B cell (primary cell): ENCODE measurements at regions not wholly inside any gene's neighbourhood (a gene's known extent, or its start where the extent isn't known, plus 50 kb on each side); places are given as distances from the start of the nearest gene placed in this dataset.

ENCODE experiments used
- ATAC-seq: fragments of 200-7000 bp; cut with Tn5 transposase; one replicate; pipeline ENCODE4 v1.10.0; 2021; ENCODE audit warnings: low read depth, mild to moderate bottlenecking, moderate number of reproducible peaks, moderate library complexity
- CTCF ChIA-PET: fragments of 350-600 bp; sonication (Branson Sonifier 250); formaldehyde crosslinking; loops from one replicate; lab custom pipeline; 2021; ENCODE audit warnings: antibody characterized with exemption, inconsistent platforms; lab: Charles Lee
- POLR2A ChIA-PET: fragments of 350-600 bp; sonication (Branson Sonifier 250); formaldehyde crosslinking; loops from one replicate; lab custom pipeline; 2021; ENCODE audit warnings: antibody characterized with exemption; lab: Charles Lee
- DNase-seq: peaks from one replicate; pipeline ENCODE4 v3.0.0; 2013
- H2AFZ ChIP-seq: 2 replicates; pipeline ENCODE4 v1.6.1; 2012; ENCODE audit warnings: mild to moderate bottlenecking, low read depth, low read length; ENCODE audit not compliant: insufficient read depth, poor library complexity, severe bottlenecking
- H3K27ac ChIP-seq, 2 donors: 1 replicate in 1 of 2; 2 replicates in 1 of 2; pipeline ENCODE4 v1.5.1; 2012 to 2013; ENCODE audit warnings: low read length in 2 of 2, mild to moderate bottlenecking in 2 of 2, moderate library complexity in 1 of 2
- H3K27me3 ChIP-seq, 4 experiments: fragments of 200-600 bp in 1 of 4; sonication (generic) in 1 of 4; replicated peaks in 1 of 4; 1 replicate in 2 of 4; 2 replicates in 2 of 4; pipeline versions ENCODE4 v1.6.1 to v1.7.0; 2013 to 2016; ENCODE audit warnings: low read length in 3 of 4, mild to moderate bottlenecking in 2 of 4, mixed read lengths in 1 of 4, moderate library complexity in 1 of 4; ENCODE audit not compliant: insufficient read depth in 4 of 4, control insufficient read depth in 3 of 4; ENCODE audit errors: control extremely low read depth in 1 of 4
- H3K36me3 ChIP-seq, 2 experiments: replicated peaks in 1 of 2; 1 replicate in 1 of 2; 2 replicates in 1 of 2; pipeline versions ENCODE4 v1.6.1 to v1.7.1; 2013; ENCODE audit warnings: low read length in 1 of 2; ENCODE audit not compliant: insufficient read depth in 2 of 2, control insufficient read depth in 1 of 2; ENCODE audit errors: control extremely low read depth in 1 of 2, extremely low read depth in 1 of 2
- H3K4me1 ChIP-seq, 2 donors: fragments of 200-600 bp in 1 of 2; sonication (generic) in 1 of 2; 1 replicate in 1 of 2; 2 replicates in 1 of 2; pipeline versions ENCODE4 v1.5.1 to v1.6.1; 2013 to 2017; ENCODE audit warnings: low read length in 2 of 2; ENCODE audit not compliant: control insufficient read depth in 2 of 2, insufficient read depth in 2 of 2
- H3K4me2 ChIP-seq: replicated peaks from 2 replicates; pipeline ENCODE3; 2012; ENCODE audit warnings: mild to moderate bottlenecking, low read depth, low read length; ENCODE audit not compliant: poor library complexity, severe bottlenecking
- H3K4me3 ChIP-seq, 5 experiments: fragments of 200-600 bp in 1 of 5; sonication (generic) in 1 of 5; 1 replicate in 3 of 5; 2 replicates in 2 of 5; pipeline versions ENCODE4 v1.5.1 to v1.7.0; 2011 to 2016; ENCODE audit warnings: low read length in 4 of 5, mild to moderate bottlenecking in 4 of 5, low read depth in 2 of 5, control low read depth in 1 of 5, moderate library complexity in 1 of 5; ENCODE audit not compliant: insufficient read depth in 1 of 5; ENCODE audit errors: control extremely low read depth in 1 of 5, extremely low read depth in 1 of 5
- H3K79me2 ChIP-seq: fragments of 200-600 bp; sonication (generic); one replicate; pipeline ENCODE4 v1.6.0; 2016; ENCODE audit warnings: low read length; ENCODE audit not compliant: control insufficient read depth, insufficient read depth
- H3K9ac ChIP-seq: fragments of 200-600 bp; sonication (generic); 2 replicates; pipeline ENCODE4 v1.6.1; 2017; ENCODE audit warnings: mild to moderate bottlenecking, low read length, moderate library complexity
- H3K9me3 ChIP-seq, 3 donors: one replicate each; pipeline versions ENCODE4 v1.6.1 to v1.7.1; 2013; ENCODE audit warnings: low read length in 2 of 3; ENCODE audit not compliant: control insufficient read depth in 2 of 3, insufficient read depth in 1 of 3; ENCODE audit errors: control extremely low read depth in 1 of 3
- H4K20me1 ChIP-seq: 2 replicates; pipeline ENCODE4 v1.6.0; 2012; ENCODE audit warnings: mild to moderate bottlenecking, low read length; ENCODE audit not compliant: insufficient read depth, control insufficient read depth, poor library complexity, severe bottlenecking
- H3K27ac Mint-ChIP-seq: one replicate; pipeline ENCODE4 v1.8.0; 2021; ENCODE audit warnings: mixed read lengths
- H3K27me3 Mint-ChIP-seq: one replicate; pipeline ENCODE4 v1.8.0; 2021; ENCODE audit warnings: mixed read lengths
- H3K4me1 Mint-ChIP-seq: one replicate; pipeline ENCODE4 v1.8.0; 2021; ENCODE audit warnings: mixed read lengths
- H3K4me3 Mint-ChIP-seq: one replicate; pipeline ENCODE4 v1.8.0; 2021; ENCODE audit warnings: mixed read lengths
- H3K9me3 Mint-ChIP-seq: one replicate; pipeline ENCODE4 v1.8.0; 2022; ENCODE audit warnings: mixed read lengths; ENCODE audit not compliant: insufficient read depth
- CTCF ChIP-seq: fragments of 200-600 bp; IDR thresholded peaks from one replicate; pipeline ENCODE4 v1.8.0; 2022; ENCODE audit warnings: antibody characterized with exemption, mild to moderate bottlenecking
- EZH2 ChIP-seq: IDR thresholded peaks from 2 replicates; pipeline ENCODE4 v1.6.1; 2012; ENCODE audit warnings: borderline replicate concordance, low read depth, mild to moderate bottlenecking, moderate library complexity, low read length; ENCODE audit not compliant: insufficient read depth, poor library complexity, severe bottlenecking
- WGBS: methylation state at CpG from one replicate; pipeline ENCODE4 v1.1.5; 2013; ENCODE audit warnings: missing lambda C conversion rate; ENCODE audit not compliant: insufficient coverage; 5-methylcytosine and 5-hydroxymethylcytosine counted together
- intact Hi-C: fragments of 100-400 bp; cut with micrococcal nuclease; formaldehyde crosslinking; loops from one replicate; pipeline ENCODE4 v1.10.0; 2022

DNA sequence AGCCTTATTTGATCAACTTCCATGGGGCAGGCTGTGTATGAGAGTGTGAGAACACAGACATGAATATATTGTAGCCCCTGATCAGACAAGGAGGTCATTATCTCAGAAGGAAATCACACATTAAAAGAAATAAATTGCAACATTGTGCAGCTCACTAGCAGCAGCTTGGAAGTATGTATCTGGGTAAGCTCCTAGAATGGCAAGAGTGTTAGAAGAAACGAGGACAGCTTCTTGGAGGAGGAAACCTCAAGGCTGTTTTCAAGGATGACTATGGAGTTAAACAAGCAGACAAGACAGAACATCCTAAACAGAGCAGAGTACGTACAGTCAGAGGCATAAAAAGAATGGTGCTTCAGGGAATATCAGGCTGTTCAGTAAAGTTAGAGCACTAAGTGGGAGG is 511.0 kb downstream of the SLCO4C1 start:
- no peak overlapping the region for H3K9ac ChIP-seq
- H3K9me3 Mint-ChIP-seq = no peaks in the 10 kb centered on the region
- ChIA-PET POLR2A (no interaction called here), CTCF (no interaction called here)
- H3K36me3 ChIP-seq = no peaks in the 10 kb centered on the region
- H3K4me1 ChIP-seq = no peaks in the 10 kb centered on the region
- H4K20me1 ChIP-seq = no peaks in the 10 kb centered on the region
- intact Hi-C loops = no loop called here
- no peaks in the 10 kb centered on the region for H3K27me3 Mint-ChIP-seq
- H3K4me3 ChIP-seq = no peak overlapping the region
- no peak overlapping the region for H3K27ac ChIP-seq
- no peaks in the 10 kb centered on the region for H3K4me1 Mint-ChIP-seq
- DNase-seq = no peak
- H3K9me3 ChIP-seq = no peaks in the 10 kb centered on the region
- no peak overlapping the region for H3K4me2 ChIP-seq
- H3K27ac Mint-ChIP-seq = no peak overlapping the region
- H3K4me3 Mint-ChIP-seq = no peak overlapping the region
- WGBS = 88% methylated on average over 1 of the region's 2 CpGs
- no peak for TF ChIP-seq EZH2
- no peak for TF ChIP-seq CTCF
- no peak overlapping the region for H2AFZ ChIP-seq
- H3K79me2 ChIP-seq = no peaks in the 10 kb centered on the region
- ATAC-seq = no peak
- no peaks in the 10 kb centered on the region for H3K27me3 ChIP-seq

DNA sequence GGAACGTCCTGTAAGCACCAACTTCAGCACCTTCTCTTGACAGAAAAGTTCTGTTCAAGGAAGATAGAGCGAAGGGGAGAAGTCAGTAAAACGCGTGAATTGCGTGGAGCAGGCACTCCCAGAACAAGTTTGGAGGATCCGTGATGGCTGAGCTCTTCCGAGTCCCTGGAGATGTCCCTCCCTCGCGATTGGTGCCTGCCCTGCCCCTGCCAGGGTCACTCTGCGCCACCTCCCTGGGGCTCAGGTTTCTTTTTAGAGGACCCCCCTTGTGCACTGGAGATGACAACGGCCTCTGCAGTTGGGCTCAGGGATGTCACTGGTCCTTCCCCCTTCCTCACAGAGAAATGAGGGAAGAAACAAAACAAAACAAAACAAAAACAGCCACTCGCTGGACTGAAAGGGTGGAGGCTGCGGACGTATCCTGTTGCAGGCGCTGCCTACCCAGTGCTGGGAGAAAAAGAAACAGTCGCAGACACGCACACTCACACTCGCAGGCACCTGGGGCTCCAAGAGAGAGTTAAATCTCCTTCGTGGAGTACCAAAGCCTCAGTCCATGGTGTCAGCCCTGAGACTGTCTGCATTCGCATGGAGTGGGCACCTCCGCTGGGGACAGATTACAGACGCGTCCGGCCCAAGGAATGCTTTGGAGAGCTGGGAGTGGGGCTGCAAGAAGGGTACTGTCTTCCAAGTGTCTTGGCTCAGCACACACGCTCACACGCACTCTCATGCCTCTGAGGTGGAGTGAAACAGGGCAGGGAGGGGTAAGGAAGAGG is 512.7 kb downstream of the SLCO4C1 start:
- no peak overlapping the region for H3K27ac ChIP-seq
- H3K4me3 Mint-ChIP-seq = no peak overlapping the region
- H2AFZ ChIP-seq = no peak overlapping the region
- no peaks in the 10 kb centered on the region for H3K79me2 ChIP-seq
- no peaks in the 10 kb centered on the region for H3K4me1 Mint-ChIP-seq
- H3K9me3 Mint-ChIP-seq = peaks cover 3% of the 10 kb centered on the region
- H3K27me3 Mint-ChIP-seq = no peaks in the 10 kb centered on the region
- ChIA-PET CTCF (no interaction called here), POLR2A (no interaction called here)
- no peak for ATAC-seq
- no peaks in the 10 kb centered on the region for H3K27me3 ChIP-seq
- no peaks in the 10 kb centered on the region for H3K4me1 ChIP-seq
- H3K27ac Mint-ChIP-seq = no peak overlapping the region
- DNase-seq = no peak
- WGBS = 67% methylated on average over 24 of the region's 26 CpGs
- H3K4me2 ChIP-seq = no peak overlapping the region
- no peaks in the 10 kb centered on the region for H3K36me3 ChIP-seq
- intact Hi-C loops = no loop called here
- no peaks in the 10 kb centered on the region for H4K20me1 ChIP-seq
- no peak for TF ChIP-seq CTCF
- no peak for TF ChIP-seq EZH2
- no peak overlapping the region for H3K4me3 ChIP-seq
- H3K9ac ChIP-seq = no peak overlapping the region
- no peaks in the 10 kb centered on the region for H3K9me3 ChIP-seq
